ENCODE measurements at regions not wholly inside any gene's neighbourhood (a gene's known extent, or its start where the extent isn't known, plus 50 kb on each side); places are given as distances from the start of the nearest gene placed in this dataset.

GRCh38 chr12:60853407-60853806 is 1257.6 kb downstream of the SLC16A7 start:
- H3K36me3 ChIP-seq = no peaks in the 10 kb centered on the region
- no peak overlapping the region for H3K4me3 ChIP-seq
- H3K27ac ChIP-seq = no peak overlapping the region
- H3K4me1 ChIP-seq = peaks cover 0 to 5% (median 0%) of the 10 kb centered on the region in 4 donors
- no peak for TF ChIP-seq CTCF (IDR thresholded peaks at IDR 0.05)
- TF ChIP-seq POLR2A (IDR thresholded peaks at IDR 0.05) = no peak
- intact Hi-C loops (cut with DNase I) = no loop called here
- no peaks in the 10 kb centered on the region for H3K9me3 ChIP-seq
- 76% methylated on average over 2 of the region's 2 CpGs for WGBS (ENCODE audit: insufficient coverage, low coverage, low lambda C conversion rate, missing lambda C conversion rate)
- ATAC-seq = no peak
- H3K27me3 ChIP-seq = no peaks in the 10 kb centered on the region
- no peak for DNase-seq

- no peaks in the 10 kb centered on the region for H3K9me3 ChIP-seq
- H3K27ac ChIP-seq = no peak overlapping the region
- TF ChIP-seq CTCF (IDR thresholded peaks at IDR 0.05) (no peak), POLR2A (IDR thresholded peaks at IDR 0.05) (no peak)
- DNase-seq = no peak
- no peak overlapping the region for H3K4me3 ChIP-seq
- no peaks in the 10 kb centered on the region for H3K27me3 ChIP-seq
- no peaks in the 10 kb centered on the region for H3K4me1 ChIP-seq
- no peak for ATAC-seq
- WGBS (ENCODE audit: insufficient coverage, low coverage, low lambda C conversion rate, missing lambda C conversion rate) = 100% methylated on average over 1 of the region's 1 CpG
- no peaks in the 10 kb centered on the region for H3K36me3 ChIP-seq
- intact Hi-C loops (cut with DNase I) = no loop called here
Measured at GRCh38 chr12:60863421-60863820, 1267.6 kb downstream of the SLC16A7 start.

GRCh38 chr12:60872219-60872618 is 1276.4 kb downstream of the SLC16A7 start:
- H3K36me3 ChIP-seq = no peaks in the 10 kb centered on the region
- no peaks in the 10 kb centered on the region for H3K4me1 ChIP-seq
- ATAC-seq = no peak
- intact Hi-C loops (cut with DNase I) = no loop called here
- H3K9me3 ChIP-seq = no peaks in the 10 kb centered on the region
- TF ChIP-seq POLR2A (IDR thresholded peaks at IDR 0.05) = no peak
- no peak for TF ChIP-seq CTCF (IDR thresholded peaks at IDR 0.05)
- H3K27me3 ChIP-seq = no peaks in the 10 kb centered on the region
- DNase-seq = no peak
- 71% methylated on average over 4 of the region's 7 CpGs for WGBS (ENCODE audit: insufficient coverage, low coverage, low lambda C conversion rate, missing lambda C conversion rate)
- H3K27ac ChIP-seq = no peak overlapping the region
- no peak overlapping the region for H3K4me3 ChIP-seq

GRCh38 chr12:60872850-60873713 is 1277.3 kb downstream of the SLC16A7 start:
- Histone ChIP-seq H3K9me3 (no peaks in the 10 kb centered on the region), H3K27me3 (no peaks in the 10 kb centered on the region), H3K4me1 (no peaks in the 10 kb centered on the region), H3K4me3 (no peak overlapping the region), H3K27ac (no peak overlapping the region), H3K36me3 (no peaks in the 10 kb centered on the region)
- 64% methylated on average over 4 of the region's 13 CpGs for WGBS (ENCODE audit: insufficient coverage, low coverage, low lambda C conversion rate, missing lambda C conversion rate)
- intact Hi-C loops (cut with DNase I) = no loop called here
- peak in 1 of 4 donors; percentile 14 for ATAC-seq
- TF ChIP-seq CTCF (IDR thresholded peaks at IDR 0.05) (no peak), POLR2A (IDR thresholded peaks at IDR 0.05) (no peak)
- no peak for DNase-seq

All from right lobe of liver (tissue), 6 donors.